HG03565 (cell line): ENCODE measurements at regions not wholly inside any gene's neighbourhood (a gene's known extent, or its start where the extent isn't known, plus 50 kb on each side); places are given as distances from the start of the nearest gene placed in this dataset.
"Not testable (repeated sequence)": the region's sequence is repeated elsewhere in the genome, so short reads cannot be mapped to it uniquely, and the experiment has no call there.

Experiments
- ATAC-seq: cut with Tn5 transposase; IDR thresholded peaks from one replicate; pipeline ENCODE4 v1.9.1; 2021; ENCODE audit warnings: mild to moderate bottlenecking, moderate library complexity; ENCODE audit not compliant: unreplicated experiment

DNA sequence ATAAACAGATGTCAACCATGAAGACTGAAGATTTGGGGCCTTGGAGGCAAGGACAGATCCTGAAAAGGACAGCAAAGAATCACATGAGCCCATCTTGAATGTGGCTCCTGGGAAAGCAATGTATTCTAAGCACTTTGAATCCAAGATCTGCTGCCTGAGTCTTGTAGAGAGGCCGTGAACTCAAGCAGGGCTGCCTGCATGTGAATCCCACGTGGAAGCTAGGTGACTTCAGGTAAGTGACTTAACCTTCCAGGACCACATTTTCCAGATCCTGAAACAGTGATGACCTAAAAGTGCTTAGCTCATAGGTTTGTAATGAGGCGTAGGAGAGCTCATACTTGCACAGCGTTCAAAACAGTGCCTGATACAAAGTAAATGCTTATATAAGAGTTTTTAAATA, 373.0 kb upstream of the SALL1 start:
- ATAC-seq: no peak

DNA sequence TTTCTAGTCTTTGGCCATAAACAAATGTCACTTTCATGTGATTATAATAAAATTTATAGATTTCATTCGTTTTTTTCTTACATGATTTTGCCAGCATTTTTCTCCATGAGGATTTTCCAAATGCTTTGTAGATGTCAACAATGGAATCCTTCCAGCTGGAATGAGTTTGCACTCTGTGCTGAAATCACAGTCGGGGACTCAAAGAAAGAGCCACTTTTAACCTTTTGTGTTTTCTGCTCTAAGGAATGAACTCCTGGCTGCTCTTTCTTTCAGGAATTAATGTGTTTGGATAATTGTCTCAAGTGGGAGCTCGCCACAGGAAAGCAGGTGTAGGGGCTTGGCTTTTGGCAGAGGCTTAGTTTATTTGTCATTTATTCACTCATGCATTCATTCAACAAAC, 372.3 kb upstream of the SALL1 start:
- no peak for ATAC-seq

- no peak for ATAC-seq
Observed at GRCh38 chr16:51522902-51523301, 371.8 kb upstream of the SALL1 start.

- ATAC-seq: not testable (repeated sequence)
Observed at GRCh38 chr16:51516960-51517359, 365.9 kb upstream of the SALL1 start.

DNA sequence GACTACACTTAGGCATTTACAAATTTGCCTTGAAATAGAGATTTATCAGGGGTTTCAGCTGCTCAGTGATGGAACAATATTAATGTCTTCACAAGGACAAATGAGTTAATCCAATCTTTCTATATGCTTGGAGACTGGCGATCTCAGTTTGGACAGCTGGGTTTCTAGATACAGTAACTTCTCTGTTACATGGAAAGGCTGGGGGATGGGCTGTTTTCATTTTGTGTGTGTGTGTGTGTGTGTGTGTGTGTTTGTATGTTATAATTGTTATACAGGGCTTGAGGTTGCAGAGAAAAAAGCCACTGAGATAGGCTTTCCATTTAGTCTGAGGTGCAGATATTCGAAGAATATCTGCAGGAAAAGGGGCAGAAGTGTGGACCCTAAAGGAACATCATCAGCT, 359.3 kb upstream of the SALL1 start:
- ATAC-seq: no peak

GRCh38 chr16:51509336-51509735, 358.3 kb upstream of the SALL1 start:
- ATAC-seq: no peak

- ATAC-seq: no peak
Observed at GRCh38 chr16:51508490-51509212, 357.6 kb upstream of the SALL1 start.

DNA sequence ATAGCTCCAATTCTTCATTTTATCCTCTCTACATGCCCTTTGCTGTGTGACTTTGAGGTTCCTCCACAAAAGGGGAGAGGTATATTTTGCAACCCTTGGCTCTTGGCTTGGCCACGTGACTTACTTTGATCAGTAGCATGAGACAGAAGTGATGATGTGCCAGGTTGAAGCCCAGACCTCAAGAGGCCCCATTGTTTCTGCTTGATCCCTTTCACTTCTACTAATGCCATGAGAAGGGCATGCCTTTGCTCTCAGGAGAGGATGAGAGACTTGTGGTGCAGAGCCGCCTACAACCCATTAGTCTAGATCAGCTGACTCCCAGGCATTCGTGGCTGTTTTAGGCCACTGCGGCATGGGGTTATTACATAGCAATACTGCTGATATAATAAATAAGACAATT, 356.2 kb upstream of the SALL1 start:
- no peak for ATAC-seq

GRCh38 chr16:51500306-51500705, 349.2 kb upstream of the SALL1 start:
- no peak for ATAC-seq

DNA sequence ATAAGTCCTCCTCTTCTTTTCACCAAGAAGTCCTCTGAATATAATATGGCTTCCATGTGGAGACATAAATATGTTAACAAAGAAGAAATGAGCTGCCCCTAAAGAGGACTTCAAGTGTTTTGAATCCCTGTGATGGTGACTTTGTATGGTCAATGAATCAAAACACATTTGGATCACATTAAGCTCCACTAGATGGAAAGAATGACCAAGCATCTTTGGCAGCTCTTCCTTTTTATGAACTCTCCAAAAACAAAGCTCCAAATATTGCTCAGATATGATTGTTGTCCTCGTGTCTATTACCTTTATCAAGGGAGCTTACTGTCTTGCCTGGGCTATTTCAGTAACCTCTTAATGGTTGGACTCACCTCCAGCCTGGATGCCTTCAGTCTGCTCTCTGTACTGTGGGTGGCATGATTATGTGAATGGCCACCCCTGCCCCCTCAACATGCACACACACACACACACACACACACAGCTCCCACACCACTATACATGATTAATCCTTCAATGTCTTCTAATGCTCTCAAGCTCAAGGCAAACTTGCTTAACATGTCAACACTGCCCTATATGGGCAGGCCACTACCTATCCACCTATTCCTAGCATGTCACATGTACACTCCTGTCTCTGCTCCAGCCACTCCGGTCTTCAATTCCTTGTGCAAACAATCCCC, 346.6 kb upstream of the SALL1 start:
- ATAC-seq: no peak

DNA sequence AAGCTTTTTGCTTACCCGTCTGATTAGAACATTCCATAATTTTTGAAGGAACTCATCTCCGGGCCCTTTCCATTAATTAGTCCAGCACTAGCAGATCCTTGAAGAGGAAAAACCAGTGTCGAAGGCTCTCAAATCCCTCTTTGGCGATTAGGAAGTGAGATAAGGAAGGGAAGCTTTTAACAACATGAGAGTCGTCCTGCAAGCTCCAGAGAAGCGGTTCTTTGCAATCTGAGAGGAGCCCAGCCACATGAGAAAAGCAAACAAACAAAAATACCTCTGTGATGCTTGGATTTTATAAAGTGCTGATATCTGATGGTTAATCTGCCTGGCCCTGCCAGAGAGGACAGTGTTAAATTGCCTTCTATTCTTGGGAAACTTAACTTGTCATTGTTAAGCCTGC, 339.8 kb upstream of the SALL1 start:
- no peak for ATAC-seq

DNA sequence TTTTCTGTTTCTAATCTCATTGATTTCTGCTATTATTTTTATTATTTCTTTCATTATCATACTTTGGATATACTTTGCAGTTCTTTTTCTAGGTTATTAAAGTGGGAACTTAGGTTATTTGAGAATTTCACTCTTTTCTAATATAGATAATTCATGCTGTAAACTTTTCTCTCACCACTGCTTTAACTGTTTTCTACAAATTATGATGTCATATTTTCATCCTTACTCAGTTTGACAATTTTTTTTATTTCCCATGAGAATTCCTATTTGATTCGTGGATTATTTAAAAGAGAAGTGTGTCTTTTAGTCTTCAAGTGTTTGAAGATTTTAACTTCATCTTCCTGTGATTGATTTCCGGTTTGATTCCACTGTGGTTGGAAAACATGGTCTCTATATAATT, 336.8 kb upstream of the SALL1 start:
- ATAC-seq: no peak

DNA sequence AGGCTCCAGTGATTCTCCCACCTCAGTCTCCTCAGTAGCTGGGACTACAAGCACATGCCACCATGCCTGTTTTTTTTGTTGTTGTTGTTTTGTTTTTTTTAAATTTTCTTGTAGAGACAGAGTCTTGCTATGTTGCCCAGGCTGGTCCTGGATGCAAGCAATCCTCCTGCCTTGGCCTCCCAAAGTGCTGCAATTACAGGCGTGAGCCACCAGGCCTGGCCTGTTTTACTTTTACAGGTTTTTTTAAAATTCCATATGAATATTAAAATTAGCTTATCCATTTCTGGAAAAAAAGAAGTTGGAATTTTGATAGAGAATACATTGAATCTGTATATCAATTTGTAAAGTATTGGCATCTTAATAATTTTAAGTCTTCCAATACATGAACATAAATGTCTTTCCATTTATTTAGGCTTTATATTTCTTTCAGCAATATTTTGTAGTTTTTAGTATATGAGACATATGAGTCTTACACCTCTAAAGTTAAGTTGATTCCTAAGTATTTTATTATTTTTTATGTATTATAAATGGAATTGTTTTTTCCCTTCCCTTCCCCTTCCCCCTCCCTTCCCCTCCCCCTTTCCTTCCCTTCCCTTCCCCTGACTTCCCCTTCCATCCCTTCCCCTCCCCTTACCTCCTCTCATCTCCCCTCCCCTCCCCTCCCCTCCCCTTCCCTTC, 323.5 kb upstream of the SALL1 start:
- no peak for ATAC-seq

DNA sequence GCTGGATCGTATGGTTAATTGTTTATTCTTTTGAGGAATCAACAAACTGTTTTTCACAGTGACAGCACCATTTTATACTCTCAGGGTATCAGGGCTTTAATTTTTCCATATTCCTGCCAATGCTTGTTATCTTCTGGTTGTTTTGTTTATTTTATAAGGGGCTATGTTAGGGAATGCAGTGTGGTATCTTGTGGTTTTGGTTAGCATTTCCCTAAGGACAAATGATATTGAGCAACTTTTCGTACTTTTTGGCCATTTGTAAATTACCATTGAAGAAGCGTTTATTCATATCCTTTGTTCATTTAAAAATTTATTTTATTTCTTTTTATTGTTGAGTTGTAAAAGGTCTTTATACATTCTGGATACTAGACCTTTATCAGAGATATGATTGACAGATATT, 322.0 kb upstream of the SALL1 start:
- ATAC-seq: no peak

GRCh38 chr16:51470492-51470891, 319.4 kb upstream of the SALL1 start:
- ATAC-seq: no peak

DNA sequence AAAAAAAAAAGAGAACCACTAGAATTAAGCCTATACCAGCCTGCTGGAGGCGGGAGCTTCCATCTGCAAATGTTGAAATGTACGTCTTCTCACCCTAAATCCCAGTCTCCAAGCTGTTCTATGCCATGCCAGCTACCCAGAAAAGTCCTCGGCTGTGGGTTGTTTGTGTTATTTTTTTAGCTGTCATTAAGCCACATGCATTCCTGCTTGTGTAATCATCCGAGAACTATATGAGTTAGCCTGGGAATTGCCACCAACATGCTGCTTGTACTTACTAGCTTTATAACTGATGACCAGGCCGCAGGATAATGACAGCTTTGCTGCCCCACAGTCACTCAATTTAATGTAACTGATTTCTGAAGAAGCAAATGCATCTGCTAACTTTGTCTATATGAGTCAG, 313.9 kb upstream of the SALL1 start:
- no peak for ATAC-seq

GRCh38 chr16:51461255-51461654, 310.2 kb upstream of the SALL1 start:
- ATAC-seq: no peak

DNA sequence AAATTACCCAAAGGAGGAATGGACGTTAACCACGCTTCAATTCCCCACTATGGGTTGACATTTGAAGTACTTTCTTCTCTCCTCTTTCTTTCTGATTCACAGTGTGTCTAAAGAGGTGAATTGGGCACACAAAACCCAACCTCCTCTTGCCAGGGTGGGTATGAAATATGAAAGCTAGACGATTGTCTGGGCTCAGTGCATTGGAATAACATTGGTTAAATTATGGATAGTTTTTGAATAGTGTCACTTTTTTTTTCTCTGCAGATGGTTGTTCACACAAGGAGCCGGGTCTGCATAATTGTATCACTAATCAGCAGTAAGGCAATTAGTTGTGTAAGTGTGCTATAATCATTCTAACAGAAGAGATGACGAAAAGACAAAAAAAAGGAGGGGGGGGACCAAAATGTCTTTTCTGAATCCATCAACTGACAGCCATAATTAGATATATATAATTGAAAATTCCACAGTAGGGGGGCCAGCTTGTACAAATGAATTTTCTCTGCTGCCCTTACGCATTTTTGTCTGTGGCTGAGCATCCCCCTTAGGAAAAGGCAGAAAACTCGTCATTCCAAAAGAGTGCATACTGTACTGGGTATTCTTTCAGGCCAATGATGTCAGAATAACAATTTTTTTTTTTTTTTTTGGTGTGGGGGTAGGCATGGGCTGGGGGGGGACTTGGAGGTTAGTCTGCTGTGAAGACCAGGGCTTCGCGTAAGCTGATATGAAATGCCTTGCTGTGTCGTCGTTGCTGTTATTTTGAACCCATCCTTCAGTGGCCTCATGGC, 307.5 kb upstream of the SALL1 start:
- no peak for ATAC-seq

DNA sequence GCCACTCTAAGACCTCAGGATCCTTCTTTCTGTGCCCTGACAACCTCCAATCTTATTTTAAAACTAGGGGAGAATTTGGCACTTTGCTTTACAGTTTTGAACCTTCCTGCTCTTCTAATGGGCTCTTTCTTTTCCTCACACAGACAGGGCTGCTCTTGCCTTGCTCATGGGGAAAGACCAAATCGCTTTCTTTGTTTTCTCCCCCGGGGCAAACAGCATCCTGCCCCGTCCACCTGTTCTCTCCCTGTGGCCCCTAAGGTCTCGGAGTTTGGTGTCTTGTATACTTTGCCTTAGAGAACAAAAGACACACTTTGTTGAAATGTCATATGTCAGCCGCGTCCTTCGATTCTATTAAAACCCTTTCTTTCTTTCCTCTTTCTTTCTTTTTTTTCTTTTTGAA, 306.7 kb upstream of the SALL1 start:
- ATAC-seq: no peak

DNA sequence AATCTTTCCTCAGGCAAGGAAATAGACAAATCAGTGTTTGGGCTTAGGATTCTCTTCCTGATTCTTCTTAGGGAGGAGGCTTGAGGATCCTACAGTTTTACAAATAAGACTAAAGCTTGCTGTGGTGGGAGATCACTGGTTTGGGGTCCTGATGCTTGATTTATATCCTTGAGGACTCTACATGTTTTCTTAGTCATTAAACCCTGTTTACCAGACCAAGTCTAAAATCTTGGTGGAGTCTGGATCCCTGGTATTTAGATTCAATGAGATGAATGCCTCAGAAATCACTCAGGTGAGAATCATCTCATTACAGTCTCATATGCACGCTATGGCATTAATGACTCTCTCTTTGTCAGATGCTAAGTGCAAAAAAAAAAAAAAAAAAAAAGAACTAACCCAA, 304.3 kb upstream of the SALL1 start:
- ATAC-seq: no peak

GRCh38 chr16:51453251-51453650, 302.2 kb upstream of the SALL1 start:
- ATAC-seq: no peak
